ENCODE measurements at regions not wholly inside any gene's neighbourhood (a gene's known extent, or its start where the extent isn't known, plus 50 kb on each side); places are given as distances from the start of the nearest gene placed in this dataset.

DNA sequence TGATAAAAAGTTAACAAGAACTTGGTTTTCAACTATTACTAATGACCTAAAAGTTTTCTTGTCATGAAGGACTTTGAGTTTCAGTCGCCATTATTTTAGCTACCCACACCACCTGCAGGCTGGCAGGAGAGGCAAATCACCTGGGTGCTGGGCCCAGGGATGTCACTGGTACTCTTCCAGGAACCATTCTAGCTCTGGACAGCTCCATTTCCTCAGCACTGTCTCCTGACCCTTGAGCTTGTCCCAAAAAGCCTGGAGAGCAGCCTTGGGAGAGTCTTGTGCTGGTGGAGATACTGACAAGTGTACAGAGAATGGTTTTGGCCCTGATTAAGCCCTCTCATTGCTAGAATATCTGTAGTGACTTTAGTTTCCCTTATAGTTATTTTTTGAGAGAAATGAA is 1924.1 kb upstream of the WWC1 start:
- DNase-seq: no peak

DNA sequence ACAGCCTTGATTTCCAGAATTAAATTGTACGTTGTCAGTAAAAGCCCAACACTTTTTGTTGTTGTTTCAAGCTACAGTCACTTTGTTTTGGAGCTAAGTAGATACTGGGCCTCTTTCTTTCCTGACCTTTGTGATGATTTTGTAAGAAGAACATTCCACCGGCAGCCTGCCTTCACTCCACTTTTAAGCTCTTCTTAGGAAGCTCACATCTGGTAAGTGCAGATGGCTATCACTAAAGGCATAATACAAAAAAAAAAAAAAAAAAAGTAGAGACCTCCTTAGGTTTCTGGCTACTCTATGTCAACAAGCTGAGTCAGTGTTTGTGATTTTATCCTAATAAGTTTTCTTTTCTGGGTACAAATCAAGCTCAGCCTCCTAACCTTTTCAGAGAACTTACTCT is 1922.1 kb upstream of the WWC1 start:
- no peak for DNase-seq

DNA sequence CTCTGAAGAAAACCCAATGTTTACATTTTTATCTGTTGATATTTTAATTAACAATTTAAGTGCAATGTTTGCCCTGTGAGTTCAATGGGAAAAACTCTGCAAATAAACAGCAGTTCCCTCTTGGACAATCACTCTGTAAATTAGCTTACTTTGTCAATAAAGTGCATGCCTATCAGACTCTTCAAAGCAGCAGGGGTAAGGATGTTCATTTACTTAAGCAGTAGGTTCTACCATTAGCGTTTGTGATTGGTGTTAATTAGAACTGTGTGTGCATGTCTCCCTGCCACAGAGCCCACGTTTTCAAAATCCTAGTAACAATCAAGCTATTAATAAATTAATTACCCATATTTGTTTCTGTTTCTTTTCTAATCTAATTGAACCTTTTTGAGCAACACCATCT is 1921.6 kb upstream of the WWC1 start:
- no peak for DNase-seq

DNA sequence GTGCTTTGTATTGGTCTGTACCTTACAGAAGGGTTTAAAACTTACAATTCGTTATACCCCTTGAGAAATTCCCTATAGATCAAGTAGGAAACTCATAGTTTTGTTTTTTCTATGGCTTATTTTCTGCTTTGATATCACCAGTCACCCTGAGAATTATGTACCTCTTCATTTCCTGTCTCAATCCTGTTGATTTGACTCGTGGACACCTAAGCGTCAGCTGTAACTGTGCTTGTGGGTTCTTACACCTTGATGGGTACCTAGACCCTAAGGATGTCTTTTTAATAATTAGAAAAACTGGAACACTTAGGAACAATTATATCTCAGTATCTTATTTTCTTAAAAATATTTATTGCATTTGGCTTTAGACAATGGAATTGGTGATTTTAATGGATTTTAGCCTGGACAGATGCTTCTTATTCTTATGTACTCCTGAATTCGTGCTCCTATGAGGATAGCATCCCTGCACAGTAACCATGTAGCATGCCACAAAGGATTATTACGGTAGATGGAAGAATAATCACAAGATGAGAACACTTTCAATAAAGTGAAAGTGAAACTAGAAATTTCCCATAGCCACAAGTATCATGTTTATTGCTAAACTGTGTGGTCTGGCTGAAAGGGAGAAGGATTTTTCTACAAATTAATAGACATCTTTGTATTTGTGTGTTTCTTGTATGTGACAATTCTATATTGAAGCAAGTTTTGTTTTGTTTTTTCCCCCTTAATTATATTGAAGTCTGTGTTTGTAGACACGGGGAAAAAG is 1920.3 kb upstream of the WWC1 start:
- DNase-seq: no peak

DNA sequence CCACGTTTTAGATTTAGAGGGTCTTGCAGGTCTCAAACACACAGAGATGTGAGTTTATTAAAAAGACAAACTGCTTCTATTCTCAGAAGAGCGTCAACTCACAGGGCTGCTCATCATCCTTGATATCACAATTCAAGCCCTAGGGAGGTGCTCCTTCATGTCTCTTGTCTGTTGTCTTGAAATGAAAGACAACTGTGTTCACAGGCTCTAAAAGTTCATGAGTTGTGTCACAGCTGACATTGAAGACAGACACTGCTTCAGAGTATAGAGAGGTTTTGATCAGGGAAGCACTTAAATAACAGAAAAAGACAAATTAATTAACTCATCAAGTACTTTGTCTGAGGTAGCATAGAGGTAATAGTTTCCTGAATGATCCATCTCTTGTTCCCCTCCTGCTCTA is 1917.6 kb upstream of the WWC1 start:
- no peak for DNase-seq

DNA sequence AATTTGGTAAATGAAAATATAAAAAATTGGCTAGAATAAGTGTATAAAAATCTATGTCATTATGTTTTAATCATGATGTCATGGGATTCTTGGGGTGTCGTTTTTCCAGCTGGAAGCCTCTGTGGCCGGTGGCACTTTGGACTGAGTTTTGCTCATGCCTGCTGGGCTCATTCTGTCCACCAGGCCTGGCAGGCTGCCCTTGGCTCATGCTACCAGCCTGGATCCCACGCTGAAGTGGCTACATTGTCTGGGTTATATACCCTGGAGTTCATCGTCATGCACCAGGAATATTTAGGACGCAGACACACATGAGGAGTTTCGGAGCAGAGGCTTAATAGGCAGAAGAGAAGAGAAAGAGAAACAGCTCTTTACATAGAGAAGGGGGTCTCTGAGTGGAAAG is 1913.7 kb upstream of the WWC1 start:
- no peak for DNase-seq

DNA sequence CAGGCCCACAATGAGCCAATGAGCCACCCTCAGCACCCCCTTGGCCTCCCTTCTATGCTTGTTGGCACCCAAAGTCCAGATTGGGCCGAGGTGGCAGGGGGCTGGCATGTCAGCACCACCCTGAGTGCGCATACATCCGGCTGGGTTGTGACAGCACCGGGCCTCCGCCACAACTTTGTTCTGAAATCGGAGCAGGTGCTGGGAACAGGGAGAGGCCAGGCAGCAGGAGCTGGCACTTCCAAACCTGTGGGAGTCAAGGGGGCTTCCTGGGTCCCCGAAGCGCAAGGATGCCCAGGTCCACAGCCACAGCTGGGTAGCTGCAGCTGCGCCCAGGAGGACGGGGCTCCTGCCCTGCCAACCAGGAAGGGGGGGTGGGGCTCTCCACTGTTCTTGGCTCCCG is 1911.9 kb upstream of the WWC1 start:
- no peak for DNase-seq

DNA sequence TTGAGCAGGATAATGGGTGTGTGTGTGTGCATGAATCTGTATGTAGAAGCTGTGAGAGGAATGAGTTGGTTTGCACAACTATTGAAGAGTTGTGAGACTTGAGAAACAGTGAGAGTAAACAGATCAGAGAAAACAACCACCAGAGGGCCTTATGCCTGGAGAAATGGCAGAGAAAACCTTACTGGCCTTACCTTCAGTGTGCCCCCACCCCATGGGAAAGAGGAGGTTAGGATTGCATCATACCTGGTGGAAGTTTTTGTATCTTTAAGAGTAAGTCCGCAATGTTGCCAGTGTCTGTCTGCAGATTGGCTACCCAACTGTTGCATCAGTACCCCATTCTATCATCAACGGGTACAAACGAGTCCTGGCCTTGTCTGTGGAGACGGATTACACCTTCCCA is 1909.4 kb upstream of the WWC1 start:
- no peak for DNase-seq

DNA sequence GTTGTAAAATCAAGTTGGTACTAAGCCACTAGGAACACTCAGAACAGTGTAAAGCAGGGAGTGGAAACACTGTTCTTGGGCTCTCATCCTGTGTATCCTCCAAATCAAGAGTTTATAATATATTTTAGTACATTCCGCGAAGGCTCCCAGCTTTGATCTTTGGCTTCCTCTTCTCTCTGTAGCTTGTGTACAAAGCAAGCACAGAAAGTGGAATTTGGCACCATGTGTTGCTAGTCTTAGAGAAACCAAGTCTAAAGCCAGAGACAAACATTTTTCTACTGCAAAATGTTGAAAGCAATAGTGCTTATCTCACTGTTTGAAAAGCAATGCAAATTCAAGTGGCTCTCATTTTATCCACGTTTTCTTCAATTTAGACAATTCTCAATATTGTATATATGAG is 1893.3 kb upstream of the WWC1 start:
- no peak for DNase-seq

DNA sequence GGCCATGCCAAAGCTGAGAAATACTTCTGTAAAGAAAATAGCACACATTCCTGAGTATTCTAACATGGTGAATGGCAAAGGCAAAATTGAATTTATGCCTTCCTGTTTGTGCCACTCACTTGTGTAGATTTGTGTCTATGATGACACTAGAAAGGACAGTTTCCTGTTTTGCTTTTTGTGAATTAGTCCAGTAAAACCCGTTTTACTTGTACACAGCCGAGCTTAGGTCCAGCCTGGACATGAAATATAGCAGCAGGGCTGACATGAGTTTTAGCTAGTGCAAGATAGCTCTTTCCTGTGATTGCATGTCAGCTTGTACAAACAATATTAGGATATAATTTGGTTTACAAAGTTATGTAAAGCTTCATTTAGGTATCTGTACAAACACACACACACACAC is 1891.7 kb upstream of the WWC1 start:
- no peak for DNase-seq

DNA sequence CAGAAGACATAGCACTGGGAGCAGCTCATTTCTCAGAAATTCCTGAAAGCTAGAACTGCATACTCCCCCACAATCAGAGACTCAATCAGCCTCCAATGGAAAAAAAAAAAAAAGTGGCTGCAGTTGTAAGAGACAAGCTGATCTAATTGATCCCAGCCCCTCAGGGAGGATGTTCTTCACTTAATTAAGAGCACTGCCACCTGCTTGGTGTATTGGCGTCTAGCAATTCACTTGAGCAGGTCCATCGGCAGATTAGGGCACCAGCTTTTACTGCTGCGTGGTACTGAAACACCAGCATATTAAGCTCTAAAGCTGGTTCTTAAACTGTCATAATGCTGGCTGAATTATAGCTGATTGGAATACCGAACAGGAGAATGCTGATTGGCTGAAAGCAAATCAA is 1890.1 kb upstream of the WWC1 start:
- no peak for DNase-seq

DNA sequence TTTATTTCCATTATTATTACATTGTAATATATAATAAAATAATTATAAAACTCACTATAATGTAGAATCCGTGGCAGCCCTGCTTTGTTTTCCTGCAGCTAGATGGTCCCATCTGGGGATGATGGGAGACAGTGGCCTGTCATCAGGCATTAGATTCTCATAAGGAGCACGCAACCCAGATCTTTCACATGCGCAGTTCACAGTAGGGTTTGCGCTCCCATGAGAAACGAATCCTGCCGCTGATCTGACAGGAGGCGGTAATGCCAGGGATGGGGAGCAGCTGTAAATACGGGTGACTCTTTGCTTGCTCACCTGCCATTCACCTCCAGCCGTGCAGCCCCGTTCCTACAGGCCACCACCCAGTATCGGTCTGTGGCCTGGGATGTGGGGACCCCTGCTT is 1879.3 kb upstream of the WWC1 start:
- no peak for DNase-seq

DNA sequence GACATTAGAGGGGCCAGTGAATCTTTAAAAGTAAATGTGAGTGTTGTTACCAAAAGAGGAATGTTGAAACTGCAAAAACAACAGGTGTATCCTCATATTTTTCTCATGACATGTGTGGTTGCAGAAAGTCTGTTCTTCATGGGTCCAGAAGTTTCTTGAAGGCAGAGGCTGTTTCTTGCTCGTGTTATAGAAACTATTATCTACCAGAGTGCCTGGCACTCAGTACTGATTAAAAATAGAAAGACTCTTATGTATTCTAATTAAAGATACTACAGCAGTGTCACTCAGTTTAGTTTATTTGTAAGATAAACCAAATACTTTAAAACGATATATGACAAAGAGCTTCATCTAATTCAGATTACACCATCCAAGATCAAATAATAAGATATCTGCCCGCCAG is 1864.2 kb upstream of the WWC1 start:
- no peak for DNase-seq

DNA sequence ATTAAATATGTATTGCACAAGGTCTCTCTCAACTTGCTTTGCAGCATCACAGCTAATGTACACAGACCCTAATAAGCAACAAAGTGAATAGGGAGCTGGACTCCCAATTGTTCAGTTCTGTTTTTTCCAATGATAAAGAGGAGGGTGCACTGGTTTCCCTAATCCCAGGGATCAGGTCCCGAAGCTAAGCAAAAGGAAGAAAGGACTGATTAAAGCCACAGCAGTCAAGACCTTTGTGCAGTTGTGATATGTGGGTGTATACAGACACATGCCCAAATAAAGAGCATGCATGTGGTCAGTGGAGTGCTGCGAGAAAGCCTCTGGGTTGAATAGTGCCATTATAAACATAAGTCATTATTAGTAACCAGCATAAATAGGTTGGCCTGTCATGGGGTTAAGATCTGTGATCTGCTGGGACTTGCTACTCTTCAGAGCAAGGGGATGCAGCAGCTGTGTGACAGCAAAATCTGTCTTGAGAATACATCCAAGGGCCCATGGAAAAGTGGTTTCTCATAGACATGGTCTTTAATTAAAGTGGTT is 1863.1 kb upstream of the WWC1 start:
- no peak for DNase-seq

DNA sequence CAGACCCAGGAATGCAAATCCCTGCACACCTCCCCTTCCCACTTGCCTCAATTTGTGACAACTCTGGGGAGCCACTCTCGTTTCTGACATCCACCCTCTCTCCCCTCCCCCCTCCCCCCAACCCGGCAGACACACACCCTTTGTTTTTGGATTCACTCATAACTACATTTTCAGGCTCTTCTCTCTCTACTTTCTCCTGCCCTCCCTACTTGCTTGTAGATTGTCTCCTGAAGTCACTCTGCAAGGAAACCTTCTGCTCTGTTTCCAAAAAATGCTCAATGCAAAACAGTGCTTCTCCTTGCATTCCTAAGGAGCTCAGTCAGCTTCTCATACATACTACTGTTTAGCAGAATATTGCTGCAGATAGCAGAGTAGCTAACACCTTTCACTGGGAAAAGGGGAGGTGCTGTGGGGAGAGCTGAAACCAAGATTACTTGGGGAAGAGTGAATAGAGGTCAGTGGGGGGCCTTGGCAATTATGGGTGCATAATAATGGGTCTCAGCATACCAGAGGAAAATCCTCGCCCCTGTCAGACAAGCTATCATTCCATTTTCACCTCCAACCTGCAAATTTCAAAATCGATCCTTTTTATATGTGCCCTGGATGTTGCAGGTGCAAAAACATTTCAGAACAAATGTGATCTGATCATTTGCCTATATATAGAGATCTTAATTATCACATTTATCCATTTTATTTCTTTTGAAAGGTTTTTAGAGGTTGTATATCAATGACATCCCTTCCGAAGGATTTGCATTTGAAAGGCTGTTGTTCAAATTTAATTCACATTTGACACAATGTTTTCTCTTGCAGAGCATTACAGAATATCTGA is 1860.7 kb upstream of the WWC1 start:
- DNase-seq: no peak

DNA sequence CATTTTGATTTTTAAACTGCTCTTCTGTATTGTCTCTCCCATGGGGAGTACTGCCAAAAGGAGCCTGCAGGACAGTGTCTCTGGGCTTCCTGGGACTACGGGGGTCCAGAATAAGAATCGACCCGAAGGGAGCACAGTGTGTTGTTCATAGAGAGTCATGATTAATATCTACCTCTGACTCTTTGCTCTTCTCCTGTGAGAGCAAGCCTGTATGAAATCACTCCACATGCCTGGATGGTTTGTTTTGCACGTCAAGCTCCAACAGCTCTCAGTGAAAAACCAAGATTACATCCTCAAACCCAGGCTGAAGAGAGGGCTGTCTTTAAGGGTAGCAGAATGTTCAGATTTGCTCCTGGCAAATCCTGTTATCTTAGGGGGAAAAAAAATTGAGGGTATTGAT is 1860.0 kb upstream of the WWC1 start:
- DNase-seq: no peak

DNA sequence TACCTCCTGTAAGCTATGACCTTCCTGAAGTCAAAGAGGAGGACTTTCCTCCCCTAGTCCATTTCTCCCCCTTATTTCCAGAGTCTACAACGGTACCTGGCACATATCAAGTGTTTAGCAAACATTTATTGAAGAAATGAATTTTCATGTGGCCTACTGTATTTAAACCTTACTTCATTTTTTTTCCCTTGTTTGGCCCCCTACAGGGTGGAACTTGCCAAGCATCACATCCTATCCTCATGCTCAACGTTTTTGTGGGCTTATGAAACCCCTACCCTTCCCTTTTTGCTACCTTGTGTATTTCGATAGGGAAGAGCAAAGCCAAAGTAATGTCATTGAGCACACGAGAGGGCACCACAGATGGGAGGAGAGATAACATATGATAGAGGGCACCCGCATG is 1857.8 kb upstream of the WWC1 start:
- no peak for DNase-seq

DNA sequence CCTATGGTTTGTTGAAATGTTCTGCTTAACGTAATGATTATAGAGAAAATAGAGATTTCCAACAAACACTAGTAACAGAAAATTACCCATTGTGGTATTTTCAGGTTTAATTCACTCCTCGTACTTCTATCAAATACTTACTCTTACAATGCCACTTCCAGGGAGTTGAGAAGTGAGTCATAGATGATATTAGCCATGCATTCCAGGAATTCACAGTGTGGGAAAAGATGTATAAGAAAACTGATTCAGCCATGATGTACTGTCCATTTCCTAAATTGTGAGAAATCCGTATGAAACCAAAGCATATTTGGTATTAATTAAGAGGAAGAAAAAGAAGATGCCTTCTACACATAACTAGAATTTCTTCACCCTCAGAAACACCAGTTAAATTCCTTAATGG is 1854.6 kb upstream of the WWC1 start:
- DNase-seq: no peak

DNA sequence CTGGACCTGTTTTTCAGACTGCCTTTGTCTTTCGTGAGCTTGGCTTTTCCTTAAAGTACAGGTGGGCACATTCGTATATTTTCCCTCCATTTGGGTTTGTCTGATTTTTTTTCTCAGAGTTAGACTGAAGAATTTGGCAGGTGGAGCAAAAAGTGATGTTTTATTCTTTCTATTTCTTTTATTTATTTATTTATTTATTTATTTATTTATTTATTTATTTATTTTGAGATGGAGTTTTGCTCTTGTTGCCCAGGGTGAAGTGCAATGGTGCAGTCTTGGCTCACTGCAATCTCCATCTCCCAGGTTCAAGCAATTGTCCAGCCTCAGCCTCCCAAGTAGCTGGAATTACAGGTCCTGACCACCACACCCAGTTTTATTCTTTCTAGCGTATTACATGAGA is 1805.1 kb upstream of the WWC1 start:
- no peak for DNase-seq

DNA sequence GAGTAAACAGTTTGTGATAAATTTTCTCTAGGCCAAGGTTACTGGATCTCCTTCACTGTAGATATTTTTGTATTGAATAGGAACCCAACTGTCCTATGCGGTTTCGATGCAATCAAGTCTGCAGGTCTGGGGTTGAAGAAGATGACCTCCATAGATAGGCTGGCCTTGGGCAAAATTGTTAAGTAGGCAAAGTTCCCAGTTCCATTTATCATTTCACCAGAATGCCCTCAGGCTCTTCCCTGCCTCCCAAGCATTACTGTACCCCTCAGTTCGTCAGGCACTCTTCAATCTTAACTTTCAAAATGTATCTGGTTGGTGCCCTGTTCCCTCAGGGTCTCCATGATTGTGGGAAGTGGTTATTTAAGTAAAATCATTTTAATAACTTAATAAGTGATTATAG is 1802.9 kb upstream of the WWC1 start:
- no peak for DNase-seq

DNA sequence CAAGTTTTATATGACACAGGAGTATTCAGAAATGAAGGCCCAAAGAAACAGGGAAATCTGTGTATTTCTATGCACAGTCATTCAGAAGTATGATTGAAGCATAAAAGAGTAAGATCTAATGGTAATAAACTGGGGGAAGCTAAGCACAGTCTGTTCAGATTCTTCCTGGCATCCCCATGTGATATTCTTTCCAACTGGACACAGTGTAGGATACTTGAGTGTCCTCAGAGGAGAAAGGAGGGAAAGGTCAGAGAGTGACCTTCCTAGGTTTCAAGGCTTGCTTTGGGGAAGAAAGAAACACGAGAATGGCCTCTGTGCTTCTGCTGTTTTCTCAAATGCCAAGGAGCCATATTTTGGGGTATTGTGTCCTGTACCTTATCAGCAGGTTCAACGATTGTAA is 1798.4 kb upstream of the WWC1 start:
- DNase-seq: no peak

DNA sequence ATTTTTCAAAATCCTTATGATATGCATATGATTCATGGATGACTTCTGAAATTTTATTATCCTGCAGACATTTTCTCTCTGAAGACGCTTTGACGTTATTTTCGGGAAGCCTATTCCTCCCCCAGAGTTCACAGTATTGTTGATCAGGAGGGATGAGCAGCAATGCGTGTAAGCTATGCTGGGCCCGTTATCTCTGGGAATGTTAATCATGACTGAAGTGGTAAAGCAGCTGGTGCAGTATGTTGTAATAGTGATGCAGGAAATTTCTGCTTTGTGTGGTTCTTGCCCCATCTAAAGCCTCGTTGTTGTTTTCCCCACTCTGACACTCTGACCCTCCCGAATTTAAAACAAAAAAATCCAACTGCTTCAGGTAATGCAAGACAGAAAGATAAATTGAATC is 1797.8 kb upstream of the WWC1 start:
- DNase-seq: no peak

DNA sequence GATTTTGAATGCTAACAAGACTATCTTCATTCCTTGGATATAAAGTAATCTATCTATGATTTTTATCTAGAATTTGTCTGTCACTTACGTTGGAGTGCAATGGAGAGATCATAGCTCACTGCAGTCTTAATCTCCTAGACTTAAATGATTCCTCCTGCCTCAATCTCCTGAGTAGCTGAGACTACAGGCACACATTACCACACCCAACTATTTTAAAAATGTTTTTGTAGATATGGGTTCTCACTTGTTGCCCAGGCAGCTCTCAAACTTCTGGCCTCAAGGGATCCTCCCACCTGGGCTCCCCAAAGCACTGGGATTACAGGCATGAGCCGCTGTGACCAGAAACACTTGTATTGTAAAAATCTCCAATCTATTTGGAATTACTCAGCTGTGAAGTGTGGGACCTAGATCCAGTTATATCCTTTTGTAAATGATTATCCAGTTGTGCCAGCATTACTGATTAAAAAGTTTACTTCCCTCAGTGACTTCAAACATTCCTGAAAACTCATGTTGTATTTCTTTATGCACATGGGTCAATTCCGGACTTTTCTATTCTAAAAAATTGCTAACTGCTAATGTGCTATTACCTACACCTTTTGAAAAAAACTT is 1793.8 kb upstream of the WWC1 start:
- DNase-seq: no peak

Data from activated CD8-positive, alpha-beta memory T cell treated with anti-CD3 and anti-CD28 coated beads, Interleukin-2, amount 50 U/mL, for 4 hours (primary cell).